ENCODE measurements at regions not wholly inside any gene's neighbourhood (a gene's known extent, or its start where the extent isn't known, plus 50 kb on each side); places are given as distances from the start of the nearest gene placed in this dataset.

DNA sequence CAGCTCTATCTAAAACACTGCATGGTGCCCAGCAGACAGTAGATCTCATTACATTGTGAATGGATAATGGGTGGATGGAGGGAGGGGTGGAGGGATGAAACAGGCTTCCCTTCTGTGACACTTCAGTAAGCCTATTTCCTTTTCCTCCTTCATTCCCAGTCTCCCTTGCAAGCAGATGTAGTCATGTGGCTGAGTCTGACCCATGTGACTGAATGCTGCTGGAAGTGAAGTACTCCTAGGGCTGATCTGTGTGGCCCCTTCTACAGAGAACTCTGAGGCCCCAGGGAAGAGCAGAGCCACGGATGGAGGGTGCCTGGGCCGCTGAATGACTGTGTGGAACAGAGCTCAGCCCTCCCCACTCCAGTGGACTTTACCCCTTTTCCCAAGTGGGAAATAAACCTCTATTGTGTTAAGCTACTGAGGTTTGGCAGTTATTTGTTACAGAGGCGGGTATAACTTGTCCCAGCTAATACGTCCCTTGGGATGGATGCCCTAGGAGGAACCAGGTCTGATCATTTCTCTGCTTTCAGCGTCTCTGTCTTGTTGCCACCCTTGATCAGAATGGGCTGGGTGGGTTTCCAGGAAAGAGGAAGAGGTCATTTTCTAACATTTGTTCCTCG is 176.1 kb upstream of the MVB12B start:
- ATAC-seq (ENCODE audit: poor library complexity) (no peak), DNase-seq (no peak)
- H3K4me3 ChIP-seq (ENCODE audit: low read length): no peak overlapping the region
- peaks cover 0 to 9% of the 10 kb centered on the region in 2 experiments for H3K9me3 ChIP-seq (ENCODE audit: control insufficient read depth in 1 of 2, insufficient read depth in 1 of 2, low read length in 2 of 2)
- no peaks in the 10 kb centered on the region for H3K36me3 ChIP-seq (ENCODE audit: insufficient read depth, low read length)
- H3K27me3 Mint-ChIP-seq: peaks cover 33% of the 10 kb centered on the region
- H3K27ac ChIP-seq (ENCODE audit: low read depth in 1 of 2, low read length in 2 of 2): no peak overlapping the region
- POLR2A ChIA-PET: no interaction called here
- H3K4me1 ChIP-seq (ENCODE audit: insufficient read depth, low read length): peaks cover 6% of the 10 kb centered on the region
- no peaks in the 10 kb centered on the region for H3K9me3 Mint-ChIP-seq
- peaks cover 7 to 10% of the 10 kb centered on the region in 2 experiments for H3K27me3 ChIP-seq (ENCODE audit: control insufficient read depth in 1 of 2, insufficient read depth in 2 of 2, low read length in 2 of 2)
- H3K36me3 Mint-ChIP-seq (ENCODE audit: low read depth): no peaks in the 10 kb centered on the region
- CTCF ChIA-PET: no interaction called here
- H3K27ac Mint-ChIP-seq: no peak overlapping the region
- TF ChIP-seq, protein P1, sequence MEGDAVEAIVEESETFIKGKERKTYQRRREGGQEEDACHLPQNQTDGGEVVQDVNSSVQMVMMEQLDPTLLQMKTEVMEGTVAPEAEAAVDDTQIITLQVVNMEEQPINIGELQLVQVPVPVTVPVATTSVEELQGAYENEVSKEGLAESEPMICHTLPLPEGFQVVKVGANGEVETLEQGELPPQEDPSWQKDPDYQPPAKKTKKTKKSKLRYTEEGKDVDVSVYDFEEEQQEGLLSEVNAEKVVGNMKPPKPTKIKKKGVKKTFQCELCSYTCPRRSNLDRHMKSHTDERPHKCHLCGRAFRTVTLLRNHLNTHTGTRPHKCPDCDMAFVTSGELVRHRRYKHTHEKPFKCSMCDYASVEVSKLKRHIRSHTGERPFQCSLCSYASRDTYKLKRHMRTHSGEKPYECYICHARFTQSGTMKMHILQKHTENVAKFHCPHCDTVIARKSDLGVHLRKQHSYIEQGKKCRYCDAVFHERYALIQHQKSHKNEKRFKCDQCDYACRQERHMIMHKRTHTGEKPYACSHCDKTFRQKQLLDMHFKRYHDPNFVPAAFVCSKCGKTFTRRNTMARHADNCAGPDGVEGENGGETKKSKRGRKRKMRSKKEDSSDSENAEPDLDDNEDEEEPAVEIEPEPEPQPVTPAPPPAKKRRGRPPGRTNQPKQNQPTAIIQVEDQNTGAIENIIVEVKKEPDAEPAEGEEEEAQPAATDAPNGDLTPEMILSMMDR (IDR thresholded peaks at IDR 0.05): no peak
- H3K4me3 Mint-ChIP-seq: no peak overlapping the region
- H3K4me1 Mint-ChIP-seq (ENCODE audit: low read depth): peaks cover 4% of the 10 kb centered on the region
- intact Hi-C loops (cut with DNase I, micrococcal nuclease): no loop called here

DNA sequence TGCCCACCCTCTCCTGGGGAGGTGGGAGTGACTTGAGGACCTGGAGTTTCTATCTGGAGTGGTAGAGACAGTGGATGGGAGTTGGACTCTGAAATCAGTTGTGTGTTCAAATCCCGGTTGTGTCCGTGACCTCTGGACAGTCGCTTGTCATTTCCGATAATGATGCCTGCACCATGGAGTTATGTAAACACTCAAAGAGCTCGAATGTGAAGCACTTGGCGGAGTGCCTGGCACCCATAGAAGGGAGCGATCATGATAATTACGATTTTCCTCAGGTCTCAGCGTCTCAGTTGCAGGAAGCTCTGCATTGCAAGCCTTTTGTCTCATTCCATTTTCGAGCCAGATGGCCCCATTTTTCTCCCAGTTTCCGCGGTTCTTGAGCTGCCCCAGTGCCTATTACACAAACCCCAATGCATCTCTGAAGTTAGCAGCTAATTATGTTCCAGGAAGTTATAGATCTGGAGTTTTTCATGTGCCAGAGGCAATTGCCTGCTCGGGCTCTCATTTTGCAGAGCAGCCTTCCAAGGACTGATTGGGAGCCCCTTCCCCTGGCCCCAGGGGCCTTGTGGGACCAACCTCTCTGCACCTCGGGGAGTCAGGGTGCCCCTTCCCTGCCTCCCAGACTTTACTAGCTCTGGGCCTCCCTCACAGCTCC is 175.5 kb upstream of the MVB12B start:
- TF ChIP-seq, protein P1 (IDR thresholded peaks at IDR 0.05): no peak
- ChIA-PET CTCF (no interaction called here), POLR2A (no interaction called here)
- no peak overlapping the region for H3K4me3 Mint-ChIP-seq
- no peaks in the 10 kb centered on the region for H3K9me3 Mint-ChIP-seq
- H3K27ac ChIP-seq (ENCODE audit: low read depth in 1 of 2, low read length in 2 of 2): no peak overlapping the region
- no peak for ATAC-seq (ENCODE audit: poor library complexity)
- peaks cover 0 to 6% of the 10 kb centered on the region in 2 experiments for H3K9me3 ChIP-seq (ENCODE audit: control insufficient read depth in 1 of 2, insufficient read depth in 1 of 2, low read length in 2 of 2)
- H3K4me1 Mint-ChIP-seq (ENCODE audit: low read depth): peaks cover 4% of the 10 kb centered on the region
- intact Hi-C loops (cut with DNase I, micrococcal nuclease): no loop called here
- DNase-seq: no peak
- H3K27me3 ChIP-seq (ENCODE audit: control insufficient read depth in 1 of 2, insufficient read depth in 2 of 2, low read length in 2 of 2): peaks cover 7 to 9% of the 10 kb centered on the region in 2 experiments
- H3K4me1 ChIP-seq (ENCODE audit: insufficient read depth, low read length): peaks cover 5% of the 10 kb centered on the region
- no peak overlapping the region for H3K4me3 ChIP-seq (ENCODE audit: low read length)
- no peaks in the 10 kb centered on the region for H3K36me3 ChIP-seq (ENCODE audit: insufficient read depth, low read length)
- H3K27me3 Mint-ChIP-seq: peaks cover 30% of the 10 kb centered on the region
- no peaks in the 10 kb centered on the region for H3K36me3 Mint-ChIP-seq (ENCODE audit: low read depth)
- no peak overlapping the region for H3K27ac Mint-ChIP-seq

DNA sequence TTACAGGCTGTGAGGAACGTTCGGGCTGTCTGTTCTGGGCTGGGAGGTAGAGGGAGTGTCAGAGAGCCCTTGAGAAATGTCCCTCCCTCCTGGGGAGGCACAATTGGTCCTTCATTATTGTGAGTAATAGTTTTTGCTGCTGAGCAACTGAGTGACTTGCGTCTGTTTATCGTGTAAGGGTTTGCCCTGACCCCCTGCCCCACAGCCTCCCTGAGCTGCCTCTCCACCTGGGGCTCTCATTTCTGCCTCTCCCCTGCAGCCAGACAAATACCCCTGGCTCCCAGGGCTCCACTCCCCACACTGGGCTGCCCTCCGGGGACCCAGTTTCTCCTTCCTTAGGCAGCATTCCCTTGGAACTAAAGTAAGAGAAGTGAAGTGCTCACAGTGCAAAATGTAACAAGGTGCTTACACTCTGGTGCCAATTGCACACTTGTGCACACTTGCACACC is 174.9 kb upstream of the MVB12B start:
- Mint-ChIP-seq H3K36me3 (ENCODE audit: low read depth) (no peaks in the 10 kb centered on the region), H3K27me3 (peaks cover 24% of the 10 kb centered on the region), H3K9me3 (no peaks in the 10 kb centered on the region), H3K4me3 (no peak overlapping the region), H3K27ac (no peak overlapping the region), H3K4me1 (ENCODE audit: low read depth) (peaks cover under 1% of the 10 kb centered on the region)
- Histone ChIP-seq H3K4me1 (ENCODE audit: insufficient read depth, low read length) (no peaks in the 10 kb centered on the region), H3K27me3 (ENCODE audit: control insufficient read depth in 1 of 2, insufficient read depth in 2 of 2, low read length in 2 of 2) (peaks cover 3 to 4% of the 10 kb centered on the region in 2 experiments), H3K4me3 (ENCODE audit: low read length) (no peak overlapping the region), H3K27ac (ENCODE audit: low read depth in 1 of 2, low read length in 2 of 2) (no peak overlapping the region), H3K36me3 (ENCODE audit: insufficient read depth, low read length) (no peaks in the 10 kb centered on the region), H3K9me3 (ENCODE audit: control insufficient read depth in 1 of 2, insufficient read depth in 1 of 2, low read length in 2 of 2) (peaks cover 0 to 6% of the 10 kb centered on the region in 2 experiments)
- no peak for DNase-seq
- POLR2A ChIA-PET: no interaction called here
- ATAC-seq (ENCODE audit: poor library complexity): no peak
- CTCF ChIA-PET: no interaction called here
- TF ChIP-seq, protein P1 (IDR thresholded peaks at IDR 0.05): no peak
- intact Hi-C loops (cut with DNase I, micrococcal nuclease): no loop called here
